ENCODE measurements at regions not wholly inside any gene's neighbourhood (a gene's known extent, or its start where the extent isn't known, plus 50 kb on each side); places are given as distances from the start of the nearest gene placed in this dataset.

DNA sequence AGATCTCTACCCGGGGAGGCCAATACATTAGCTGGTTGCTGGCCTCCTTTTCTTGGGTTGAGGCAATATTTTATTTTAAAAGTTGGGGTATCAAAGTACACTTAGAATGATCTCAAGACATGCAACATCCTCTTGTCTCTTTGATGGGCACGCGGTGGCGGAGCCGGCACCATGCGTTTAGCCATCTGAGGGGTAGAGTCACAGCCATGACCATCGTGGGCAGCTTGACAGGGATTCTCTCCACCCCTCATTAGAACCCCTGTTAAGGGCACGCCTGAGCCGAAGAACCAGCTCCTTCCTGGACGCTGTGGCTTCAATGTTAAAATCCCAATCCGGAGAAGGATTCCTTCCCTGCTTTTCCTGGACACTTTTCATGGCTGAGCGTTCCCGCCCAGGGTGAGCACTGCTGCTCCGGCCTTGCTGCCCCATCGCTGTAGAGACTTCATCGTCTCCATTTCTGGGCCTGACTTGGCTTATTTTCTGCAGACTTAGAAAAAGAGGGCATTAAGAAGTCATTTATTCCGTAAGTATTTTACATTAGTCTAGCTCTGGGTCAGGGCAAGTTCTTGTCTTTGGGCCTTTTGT, 142.7 kb upstream of the CDH4 start:
- Histone ChIP-seq H3K36me3 (ENCODE audit: control insufficient read depth, insufficient read depth, low read length) (no peaks in the 10 kb centered on the region), H3K4me3 (ENCODE audit: low read depth, low read length) (no peak overlapping the region), H3K27me3 (ENCODE audit: control insufficient read depth, insufficient read depth, low read length) (no peaks in the 10 kb centered on the region)
- ChIA-PET POLR2A (no interaction called here), CTCF (no interaction called here)
- TF ChIP-seq, protein P1, sequence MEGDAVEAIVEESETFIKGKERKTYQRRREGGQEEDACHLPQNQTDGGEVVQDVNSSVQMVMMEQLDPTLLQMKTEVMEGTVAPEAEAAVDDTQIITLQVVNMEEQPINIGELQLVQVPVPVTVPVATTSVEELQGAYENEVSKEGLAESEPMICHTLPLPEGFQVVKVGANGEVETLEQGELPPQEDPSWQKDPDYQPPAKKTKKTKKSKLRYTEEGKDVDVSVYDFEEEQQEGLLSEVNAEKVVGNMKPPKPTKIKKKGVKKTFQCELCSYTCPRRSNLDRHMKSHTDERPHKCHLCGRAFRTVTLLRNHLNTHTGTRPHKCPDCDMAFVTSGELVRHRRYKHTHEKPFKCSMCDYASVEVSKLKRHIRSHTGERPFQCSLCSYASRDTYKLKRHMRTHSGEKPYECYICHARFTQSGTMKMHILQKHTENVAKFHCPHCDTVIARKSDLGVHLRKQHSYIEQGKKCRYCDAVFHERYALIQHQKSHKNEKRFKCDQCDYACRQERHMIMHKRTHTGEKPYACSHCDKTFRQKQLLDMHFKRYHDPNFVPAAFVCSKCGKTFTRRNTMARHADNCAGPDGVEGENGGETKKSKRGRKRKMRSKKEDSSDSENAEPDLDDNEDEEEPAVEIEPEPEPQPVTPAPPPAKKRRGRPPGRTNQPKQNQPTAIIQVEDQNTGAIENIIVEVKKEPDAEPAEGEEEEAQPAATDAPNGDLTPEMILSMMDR (IDR thresholded peaks at IDR 0.05; ENCODE audit: insufficient read depth, low read depth, low read length), result no peak
- DNase-seq (ENCODE audit: low read depth), result no peak

DNA sequence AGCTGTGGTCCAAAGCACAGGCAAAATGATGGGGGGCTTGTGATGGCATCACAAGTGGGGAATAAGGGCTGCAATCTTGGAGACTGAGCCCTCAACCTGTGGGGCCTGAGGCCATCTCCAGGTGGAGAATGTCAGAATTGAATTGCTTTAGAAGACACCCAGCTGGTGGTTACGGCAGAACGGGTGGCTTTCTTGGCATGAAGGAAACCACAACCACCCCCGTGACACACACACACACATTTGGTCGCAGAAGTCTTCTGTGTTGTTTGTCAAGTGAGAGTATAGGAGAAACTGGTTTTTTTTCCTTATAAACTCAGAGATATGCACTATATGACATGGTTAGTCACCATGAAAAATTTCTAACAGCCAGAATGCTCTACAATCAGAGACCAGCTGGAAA, 139.5 kb upstream of the CDH4 start:
- POLR2A ChIA-PET, result no interaction called here
- no peak overlapping the region for H3K4me3 ChIP-seq (ENCODE audit: low read depth, low read length)
- TF ChIP-seq, protein P1 (IDR thresholded peaks at IDR 0.05; ENCODE audit: insufficient read depth, low read depth, low read length), result no peak
- H3K36me3 ChIP-seq (ENCODE audit: control insufficient read depth, insufficient read depth, low read length), result no peaks in the 10 kb centered on the region
- no peaks in the 10 kb centered on the region; the same call in 1 of the 2 replicates for H3K27me3 ChIP-seq (ENCODE audit: control insufficient read depth, insufficient read depth, low read length)
- no peak for DNase-seq (ENCODE audit: low read depth)
- CTCF ChIA-PET, result no interaction called here

DNA sequence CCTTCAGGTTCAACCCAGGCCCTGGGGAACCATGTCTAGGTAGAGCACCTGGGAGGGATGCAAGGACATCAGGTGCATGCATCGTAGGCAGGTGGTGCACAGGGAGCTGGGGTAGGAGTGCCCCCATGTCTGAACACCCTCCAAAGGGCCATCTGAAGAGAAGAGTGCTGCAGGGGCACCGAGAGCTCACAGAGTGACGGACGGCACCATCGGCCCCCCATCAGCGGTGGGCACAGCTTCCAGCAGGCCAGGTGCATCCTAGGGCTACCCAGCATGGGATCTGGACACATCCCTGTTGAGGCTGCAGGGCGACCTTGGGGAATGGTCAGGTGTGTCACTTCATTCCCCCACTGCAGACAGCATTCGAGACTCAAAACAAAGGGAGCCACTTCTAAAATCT, 138.3 kb upstream of the CDH4 start:
- DNase-seq (ENCODE audit: low read depth), result no peak
- Histone ChIP-seq H3K27me3 (ENCODE audit: control insufficient read depth, insufficient read depth, low read length) (no peaks in the 10 kb centered on the region; the same call in 1 of the 2 replicates), H3K36me3 (ENCODE audit: control insufficient read depth, insufficient read depth, low read length) (no peaks in the 10 kb centered on the region), H3K4me3 (ENCODE audit: low read depth, low read length) (no peak overlapping the region)
- TF ChIP-seq, protein P1 (IDR thresholded peaks at IDR 0.05; ENCODE audit: insufficient read depth, low read depth, low read length), result no peak
- ChIA-PET POLR2A (no interaction called here), CTCF (no interaction called here)

DNA sequence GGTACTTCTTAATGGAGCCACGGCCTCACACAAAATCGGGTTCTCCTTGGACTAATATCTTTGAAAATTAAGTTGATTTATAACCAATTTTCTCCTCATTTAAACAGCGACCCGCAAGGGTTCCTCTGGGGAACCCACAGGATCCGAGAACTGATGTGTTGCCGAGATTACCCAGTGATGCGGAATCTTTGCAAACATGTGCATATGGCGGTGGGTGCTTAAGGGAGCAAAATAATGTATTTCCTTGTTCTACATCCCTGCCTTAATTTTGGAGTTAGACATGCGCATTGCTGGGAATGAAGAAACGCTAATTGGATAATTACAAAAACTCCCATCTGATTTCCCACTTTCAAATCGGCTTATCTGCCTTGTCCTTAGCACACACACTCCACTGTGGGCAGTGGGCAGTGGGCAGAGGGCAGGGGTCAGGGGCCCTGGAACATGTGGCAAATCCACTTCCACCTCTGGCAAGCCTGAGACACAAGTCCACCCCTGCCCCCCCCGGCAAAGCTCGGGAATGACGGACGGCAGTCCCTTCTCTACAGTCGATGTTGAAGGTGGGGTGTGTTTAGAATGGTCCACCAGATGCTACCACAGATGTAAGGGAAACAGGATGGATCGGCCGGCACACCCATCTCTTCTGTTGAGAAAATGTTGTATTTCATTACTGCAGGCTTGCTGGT, 137.4 kb upstream of the CDH4 start:
- no peak for DNase-seq (ENCODE audit: low read depth)
- POLR2A ChIA-PET, result no interaction called here
- Histone ChIP-seq H3K27me3 (ENCODE audit: control insufficient read depth, insufficient read depth, low read length) (no peaks in the 10 kb centered on the region; the same call in 1 of the 2 replicates), H3K36me3 (ENCODE audit: control insufficient read depth, insufficient read depth, low read length) (no peaks in the 10 kb centered on the region), H3K4me3 (ENCODE audit: low read depth, low read length) (no peak overlapping the region)
- CTCF ChIA-PET, result no interaction called here
- TF ChIP-seq, protein P1 (IDR thresholded peaks at IDR 0.05; ENCODE audit: insufficient read depth, low read depth, low read length), result no peak

DNA sequence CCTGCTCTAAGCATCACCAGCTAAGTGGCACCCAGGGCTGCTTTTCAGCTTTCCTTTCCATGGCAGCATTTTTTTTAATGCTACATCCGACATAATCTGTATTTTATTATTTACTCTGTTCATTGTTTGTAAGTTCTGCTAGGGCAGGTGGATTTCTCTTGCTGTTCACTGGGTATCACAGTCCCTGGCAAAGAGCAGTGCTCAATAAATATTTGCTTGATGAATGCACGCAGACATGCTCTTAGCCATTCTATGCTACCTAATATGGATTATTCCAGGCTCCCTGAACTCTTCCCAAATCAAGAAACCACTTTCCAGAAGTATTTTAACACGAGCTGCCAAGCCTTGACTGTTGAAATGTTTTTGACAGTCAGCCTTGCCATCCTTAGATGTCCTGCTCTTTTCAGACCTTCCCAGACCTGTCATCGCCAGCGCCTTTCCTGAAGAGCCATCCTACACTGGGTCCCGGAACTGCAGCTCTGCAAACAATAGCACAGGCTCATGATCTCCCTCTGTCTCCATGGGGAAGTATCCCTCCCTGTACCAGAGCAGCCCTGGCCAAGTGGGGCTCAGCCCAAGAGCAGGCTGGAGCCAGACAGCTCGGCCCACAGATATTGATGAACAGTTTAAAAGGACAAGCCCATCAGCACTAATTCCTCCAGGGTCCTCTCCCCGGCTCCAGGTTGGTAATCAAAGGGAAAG, 136.5 kb upstream of the CDH4 start:
- ChIA-PET POLR2A (no interaction called here), CTCF (interaction anchor here (1.7 kb wide), 1 partner anchor 20 kb away, joined by 6 read pairs; no protein-coding TSS in a partner anchor)
- no peaks in the 10 kb centered on the region for H3K36me3 ChIP-seq (ENCODE audit: control insufficient read depth, insufficient read depth, low read length)
- DNase-seq (ENCODE audit: low read depth), result no peak
- TF ChIP-seq, protein P1 (IDR thresholded peaks at IDR 0.05; ENCODE audit: insufficient read depth, low read depth, low read length), result no peak
- no peaks in the 10 kb centered on the region; the same call in 1 of the 2 replicates for H3K27me3 ChIP-seq (ENCODE audit: control insufficient read depth, insufficient read depth, low read length)
- no peak overlapping the region for H3K4me3 ChIP-seq (ENCODE audit: low read depth, low read length)
